Caco-2 (cell line): ENCODE measurements at regions not wholly inside any gene's neighbourhood (a gene's known extent, or its start where the extent isn't known, plus 50 kb on each side); places are given as distances from the start of the nearest gene placed in this dataset.

ENCODE experiments used
- BruUV-seq: library from RNA; stranded (reverse); fragments of 400-500 nt; replicated peaks from 2 replicates; lab custom pipeline; 2021; lab: Mats Ljungman, UMichigan
- CTCF ChIA-PET: fragments of 300-600 bp; sonication (Branson Sonifier 250); formaldehyde crosslinking; loops from one replicate; lab custom pipeline; 2022; ENCODE audit warnings: antibody characterized with exemption; lab: Charles Lee
- POLR2A ChIA-PET: fragments of 300-600 bp; sonication (Branson Sonifier 250); formaldehyde crosslinking; loops from one replicate; lab custom pipeline; 2022; ENCODE audit warnings: antibody characterized with exemption; lab: Charles Lee
- DNase-seq, 2 experiments: peaks; one replicate each; pipeline versions ENCODE4 v3.0.0 to v3.0.0-alpha.2; 2020 to 2022
- H3K27me3 ChIP-seq: replicated peaks from 2 replicates; pipeline ENCODE4 v1.6.0; 2011; ENCODE audit warnings: low read length; ENCODE audit not compliant: control insufficient read depth, insufficient read depth
- H3K36me3 ChIP-seq: 2 replicates; pipeline ENCODE4 v1.5.1; 2011; ENCODE audit warnings: low read length; ENCODE audit not compliant: control insufficient read depth, insufficient read depth
- H3K4me1 ChIP-seq: fragments of 250-450 bp; sonication (Bioruptor Pico); 2 replicates; pipeline ENCODE4 v1.5.1; 2020; ENCODE audit warnings: mild to moderate bottlenecking
- H3K4me3 ChIP-seq: 2 replicates; pipeline ENCODE4 v1.5.1; 2011; ENCODE audit warnings: low read depth, mild to moderate bottlenecking, control low read depth, low read length
- H3K9me3 ChIP-seq: fragments of 250-450 bp; sonication (Bioruptor Pico); 2 replicates; pipeline ENCODE4 v1.5.1; 2020; ENCODE audit warnings: mild to moderate bottlenecking, moderate library complexity
- H3K27ac Mint-ChIP-seq: one replicate; pipeline ENCODE4 v1.8.0; 2022; ENCODE audit warnings: mixed read lengths; ENCODE audit not compliant: unreplicated experiment
- H3K27me3 Mint-ChIP-seq: one replicate; pipeline ENCODE4 v1.8.0; 2022; ENCODE audit warnings: mixed read lengths; ENCODE audit not compliant: insufficient read depth, unreplicated experiment
- H3K36me3 Mint-ChIP-seq: one replicate; pipeline ENCODE4 v1.8.0; 2022; ENCODE audit warnings: mild to moderate bottlenecking, mixed read lengths; ENCODE audit not compliant: insufficient read depth, unreplicated experiment
- H3K4me1 Mint-ChIP-seq: one replicate; pipeline ENCODE4 v1.8.0; 2022; ENCODE audit warnings: low read depth, mixed read lengths; ENCODE audit not compliant: unreplicated experiment
- H3K4me3 Mint-ChIP-seq: one replicate; pipeline ENCODE4 v1.8.0; 2022; ENCODE audit warnings: mild to moderate bottlenecking, moderate library complexity, mixed read lengths; ENCODE audit not compliant: unreplicated experiment
- H3K9me3 Mint-ChIP-seq: one replicate; pipeline ENCODE4 v1.8.0; 2022; ENCODE audit warnings: mixed read lengths; ENCODE audit not compliant: unreplicated experiment
- intact Hi-C: fragments of 100-400 bp; cut with micrococcal nuclease; formaldehyde crosslinking; loops from one replicate; pipeline ENCODE4 v1.10.0; 2022; ENCODE audit not compliant: unreplicated experiment
- TF ChIP-seq, protein P1 (sequence below), 2 experiments: fragments of 200-600 bp in 1 of 2; IDR thresholded peaks; 1 replicate in 1 of 2; 2 replicates in 1 of 2; pipeline versions ENCODE4 v1.5.1 to v1.8.0; 2011 to 2022; ENCODE audit warnings: antibody characterized with exemption in 1 of 2, control low read depth in 1 of 2, inconsistent platforms in 1 of 2, low read depth in 1 of 2, low read length in 1 of 2, mild to moderate bottlenecking in 1 of 2, moderate library complexity in 1 of 2; ENCODE audit not compliant: insufficient read depth in 1 of 2, severe bottlenecking in 1 of 2, unreplicated experiment in 1 of 2

- H3K27me3 Mint-ChIP-seq, result no peaks in the 10 kb centered on the region
- DNase-seq, result no peak
- ChIA-PET POLR2A (no interaction called here), CTCF (no interaction called here)
- H3K36me3 Mint-ChIP-seq, result no peaks in the 10 kb centered on the region
- BruUV-seq, result no TSS peak
- no peaks in the 10 kb centered on the region for H3K4me1 ChIP-seq
- H3K27ac Mint-ChIP-seq, result no peak overlapping the region
- TF ChIP-seq, protein P1, sequence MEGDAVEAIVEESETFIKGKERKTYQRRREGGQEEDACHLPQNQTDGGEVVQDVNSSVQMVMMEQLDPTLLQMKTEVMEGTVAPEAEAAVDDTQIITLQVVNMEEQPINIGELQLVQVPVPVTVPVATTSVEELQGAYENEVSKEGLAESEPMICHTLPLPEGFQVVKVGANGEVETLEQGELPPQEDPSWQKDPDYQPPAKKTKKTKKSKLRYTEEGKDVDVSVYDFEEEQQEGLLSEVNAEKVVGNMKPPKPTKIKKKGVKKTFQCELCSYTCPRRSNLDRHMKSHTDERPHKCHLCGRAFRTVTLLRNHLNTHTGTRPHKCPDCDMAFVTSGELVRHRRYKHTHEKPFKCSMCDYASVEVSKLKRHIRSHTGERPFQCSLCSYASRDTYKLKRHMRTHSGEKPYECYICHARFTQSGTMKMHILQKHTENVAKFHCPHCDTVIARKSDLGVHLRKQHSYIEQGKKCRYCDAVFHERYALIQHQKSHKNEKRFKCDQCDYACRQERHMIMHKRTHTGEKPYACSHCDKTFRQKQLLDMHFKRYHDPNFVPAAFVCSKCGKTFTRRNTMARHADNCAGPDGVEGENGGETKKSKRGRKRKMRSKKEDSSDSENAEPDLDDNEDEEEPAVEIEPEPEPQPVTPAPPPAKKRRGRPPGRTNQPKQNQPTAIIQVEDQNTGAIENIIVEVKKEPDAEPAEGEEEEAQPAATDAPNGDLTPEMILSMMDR (IDR thresholded peaks at IDR 0.05; ENCODE audit: insufficient read depth in 1 of 2, low read depth in 1 of 2, low read length in 1 of 2, severe bottlenecking in 1 of 2, unreplicated experiment in 1 of 2), result no peak
- intact Hi-C loops, result no loop called here
- H3K9me3 Mint-ChIP-seq, result peaks cover 11% of the 10 kb centered on the region
- H3K36me3 ChIP-seq, result no peaks in the 10 kb centered on the region
- H3K4me3 ChIP-seq, result no peak overlapping the region
- H3K27me3 ChIP-seq, result no peaks in the 10 kb centered on the region
- no peaks in the 10 kb centered on the region for H3K9me3 ChIP-seq
- H3K4me1 Mint-ChIP-seq, result no peaks in the 10 kb centered on the region
- H3K4me3 Mint-ChIP-seq, result no peak overlapping the region
Measured at GRCh38 chr18:78920456-78921138, 59.0 kb upstream of the SALL3 start.

DNA sequence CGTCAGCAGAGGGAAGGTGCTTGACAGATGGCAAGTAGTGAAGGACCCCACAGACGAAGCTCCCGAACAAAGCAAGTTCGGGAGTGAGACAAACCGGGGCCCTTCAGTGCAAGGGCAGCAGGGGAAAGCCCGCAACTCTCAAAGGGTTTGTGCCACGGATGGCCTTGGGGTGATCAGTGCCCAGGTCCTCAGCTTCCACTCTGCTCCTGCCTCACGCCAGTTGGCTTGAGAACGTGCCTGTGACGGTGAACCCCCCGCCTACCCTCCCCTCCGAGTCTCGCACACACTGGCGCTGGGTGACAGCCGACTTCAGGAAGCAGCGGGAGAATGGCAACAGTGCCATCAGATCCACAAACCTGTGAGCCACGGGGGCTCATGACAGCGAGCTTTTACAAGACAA, 56.8 kb upstream of the SALL3 start:
- Histone ChIP-seq H3K27me3 (no peaks in the 10 kb centered on the region), H3K4me1 (no peaks in the 10 kb centered on the region), H3K9me3 (no peaks in the 10 kb centered on the region), H3K36me3 (no peaks in the 10 kb centered on the region), H3K4me3 (no peak overlapping the region)
- no TSS peak for BruUV-seq
- Mint-ChIP-seq H3K9me3 (peaks cover under 1% of the 10 kb centered on the region), H3K36me3 (no peaks in the 10 kb centered on the region), H3K27ac (no peak overlapping the region), H3K4me3 (no peak overlapping the region), H3K4me1 (no peaks in the 10 kb centered on the region), H3K27me3 (no peaks in the 10 kb centered on the region)
- DNase-seq, result no peak
- ChIA-PET CTCF (no interaction called here), POLR2A (no interaction called here)
- TF ChIP-seq, protein P1 (IDR thresholded peaks at IDR 0.05; ENCODE audit: insufficient read depth in 1 of 2, low read depth in 1 of 2, low read length in 1 of 2, severe bottlenecking in 1 of 2, unreplicated experiment in 1 of 2), result no peak
- intact Hi-C loops, result no loop called here

- Mint-ChIP-seq H3K4me3 (no peak overlapping the region), H3K27me3 (no peaks in the 10 kb centered on the region), H3K27ac (no peak overlapping the region), H3K36me3 (no peaks in the 10 kb centered on the region), H3K9me3 (no peaks in the 10 kb centered on the region), H3K4me1 (no peaks in the 10 kb centered on the region)
- CTCF ChIA-PET, result no interaction called here
- no TSS peak for BruUV-seq
- POLR2A ChIA-PET, result no interaction called here
- H3K36me3 ChIP-seq, result no peaks in the 10 kb centered on the region
- H3K4me1 ChIP-seq, result no peaks in the 10 kb centered on the region
- intact Hi-C loops, result no loop called here
- no peak overlapping the region for H3K4me3 ChIP-seq
- TF ChIP-seq, protein P1 (IDR thresholded peaks at IDR 0.05; ENCODE audit: insufficient read depth in 1 of 2, low read depth in 1 of 2, low read length in 1 of 2, severe bottlenecking in 1 of 2, unreplicated experiment in 1 of 2), result no peak
- DNase-seq, result no peak
- no peaks in the 10 kb centered on the region for H3K27me3 ChIP-seq
- H3K9me3 ChIP-seq, result no peaks in the 10 kb centered on the region
Measured at GRCh38 chr18:78924301-78924700, 55.3 kb upstream of the SALL3 start.
